Heart left ventricle (tissue), 16 donors: ENCODE measurements at regions not wholly inside any gene's neighbourhood (a gene's known extent, or its start where the extent isn't known, plus 50 kb on each side); places are given as distances from the start of the nearest gene placed in this dataset.

ENCODE experiments used
- ATAC-seq, 4 donors: fragments of 200-7000 bp; cut with Tn5 transposase; one replicate each; pipeline ENCODE4 v1.9.1; 2020 to 2022; ENCODE audit warnings: moderate library complexity in 4 of 4, mild to moderate bottlenecking in 3 of 4, moderate number of reproducible peaks in 1 of 4
- DNase-seq, 5 donors: peaks; one replicate each; pipeline ENCODE4 v3.0.0-alpha.2; 2020
- H3K27ac ChIP-seq, 12 donors: fragments of 200-600 bp; sonication (generic) in 4 of 12; one replicate each; pipeline versions ENCODE4 v1.5.0 to v1.8.0; 2016 to 2022; ENCODE audit warnings: mild to moderate bottlenecking in 2 of 12
- H3K27me3 ChIP-seq, 9 donors: fragments of 200-600 bp; sonication (generic) in 2 of 9; one replicate each; pipeline versions ENCODE4 v1.5.1 to v1.8.0; 2016 to 2022; ENCODE audit warnings: mild to moderate bottlenecking in 3 of 9
- H3K36me3 ChIP-seq, 9 donors: fragments of 200-600 bp; sonication (generic) in 2 of 9; one replicate each; pipeline versions ENCODE4 v1.5.0 to v1.8.0; 2018 to 2022; ENCODE audit warnings: mild to moderate bottlenecking in 2 of 9
- H3K4me1 ChIP-seq, 12 donors: fragments of 200-600 bp; sonication (generic) in 4 of 12; one replicate each; pipeline versions ENCODE4 v1.5.0 to v1.8.0; 2016 to 2022; ENCODE audit warnings: mild to moderate bottlenecking in 3 of 12
- H3K4me3 ChIP-seq, 12 donors: fragments of 200-600 bp; sonication (generic) in 4 of 12; one replicate each; pipeline versions ENCODE4 v1.5.0 to v1.8.0; 2017 to 2022; ENCODE audit warnings: mild to moderate bottlenecking in 9 of 12, moderate library complexity in 4 of 12
- H3K9me3 ChIP-seq, 12 donors: fragments of 200-600 bp; sonication (generic) in 4 of 12; one replicate each; pipeline versions ENCODE4 v1.5.0 to v1.8.0; 2016 to 2022; ENCODE audit warnings: mild to moderate bottlenecking in 1 of 12
- CTCF ChIP-seq, 12 donors: fragments of 200-600 bp; sonication (generic) in 4 of 12; IDR thresholded peaks; one replicate each; pipeline versions ENCODE4 v1.5.0 to v1.8.0; 2018 to 2022; ENCODE audit warnings: antibody characterized with exemption in 12 of 12, mild to moderate bottlenecking in 5 of 12
- POLR2A ChIP-seq, 2 donors: fragments of 450-650 bp; IDR thresholded peaks; one replicate each; pipeline ENCODE4 v1.6.1; 2017; ENCODE audit warnings: antibody characterized with exemption in 2 of 2, mild to moderate bottlenecking in 2 of 2, moderate library complexity in 2 of 2
- WGBS, 4 donors: extraction: QIAGEN DNeasy Blood & Tissue Kit in 2 of 4; methylation state at CpG; one replicate each; pipeline versions ENCODE4 v1.1.5 to v1.1.7; 2013 to 2018; 5-methylcytosine and 5-hydroxymethylcytosine counted together
- intact Hi-C, 10 donors: fragments of 100-400 bp; cut with DNase I; formaldehyde crosslinking; loops; one replicate each; pipeline versions ENCODE4 v1.11.1 to v1.14.2; 2022
- donor health status: ischemic (EF 13 %, LVEDD 7.1; RV severe dilation, severe dysfunction).
- donor health status: healthy with polysubstance abuse.
- donor health status: DM: no; HTN: yes; CAD: no.
- donor health status: DM: no; HTN: no; CAD: no.
- donor health status: ischemic (EF 25% LVEDD 6.9; RV normal size, moderate dysfunction).
- donor health status: ischemic (EF 25% LVEDD 5.7; RV mildly dilated, moderate dysfunction).
- donor health status: healthy.
- donor health status: DM: yes; HTN: yes; CAD: no.
- donor health status: ischemic (EF 35%, LVEDD 5.7; RV mildly dilated, moderate dysfunction).
- donor health status: nonischemic (EF 11% LVEDD 7.7; RV severe dilation, severe dysfunction).
- donor health status: DM: yes; HTN: yes; CAD: no.
- donor health status: PGD.
- donor health status: ischemic (EF 29% LVEDD 5.4; RV normal size, mild dysfunction).
- donor health status: nonischemic (EF 23%, LVEDD 6.1; RV moderate dilation, normal function).

DNA sequence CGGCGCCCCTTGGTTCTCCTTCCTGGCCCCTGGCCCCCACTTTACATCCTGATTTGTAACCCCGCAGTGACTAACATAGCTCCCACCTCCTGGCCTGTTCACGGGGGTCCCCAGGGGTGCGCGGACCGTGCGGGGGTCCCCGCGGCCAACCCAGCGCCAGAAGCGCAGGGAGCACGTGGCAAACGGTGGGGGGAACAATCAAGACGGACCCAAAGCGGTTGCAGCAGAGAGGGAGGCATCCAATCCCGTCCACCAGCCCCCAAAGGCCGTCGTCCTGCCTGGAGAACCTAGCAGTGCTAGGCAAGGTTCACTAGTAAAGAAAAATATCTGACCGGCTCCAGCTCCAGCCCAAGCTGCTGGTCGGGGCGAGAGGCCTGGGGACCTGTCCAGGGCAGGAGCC is 201.5 kb downstream of the AUH start:
- ATAC-seq (no peak), DNase-seq (no peak)
- peak overlapping the region in 9 of 12 donors; percentile 31 to 81 (median 49) for H3K27ac ChIP-seq
- no peaks in the 10 kb centered on the region for H3K9me3 ChIP-seq
- no peaks in the 10 kb centered on the region for H3K36me3 ChIP-seq
- WGBS, 4 donors = 61 to 71% (median 68%) methylated on average over 12 to 22 of the region's 22 CpGs
- H3K4me1 ChIP-seq = peaks cover 0 to 45% (median 12%) of the 10 kb centered on the region in 12 donors
- no peak for TF ChIP-seq CTCF (IDR thresholded peaks at IDR 0.05)
- TF ChIP-seq POLR2A (IDR thresholded peaks at IDR 0.05) = no peak
- H3K4me3 ChIP-seq = peak overlapping the region in 8 of 12 donors; percentile 9 to 50 (median 40)
- no peaks in the 10 kb centered on the region for H3K27me3 ChIP-seq
- intact Hi-C loops = no loop called here

DNA sequence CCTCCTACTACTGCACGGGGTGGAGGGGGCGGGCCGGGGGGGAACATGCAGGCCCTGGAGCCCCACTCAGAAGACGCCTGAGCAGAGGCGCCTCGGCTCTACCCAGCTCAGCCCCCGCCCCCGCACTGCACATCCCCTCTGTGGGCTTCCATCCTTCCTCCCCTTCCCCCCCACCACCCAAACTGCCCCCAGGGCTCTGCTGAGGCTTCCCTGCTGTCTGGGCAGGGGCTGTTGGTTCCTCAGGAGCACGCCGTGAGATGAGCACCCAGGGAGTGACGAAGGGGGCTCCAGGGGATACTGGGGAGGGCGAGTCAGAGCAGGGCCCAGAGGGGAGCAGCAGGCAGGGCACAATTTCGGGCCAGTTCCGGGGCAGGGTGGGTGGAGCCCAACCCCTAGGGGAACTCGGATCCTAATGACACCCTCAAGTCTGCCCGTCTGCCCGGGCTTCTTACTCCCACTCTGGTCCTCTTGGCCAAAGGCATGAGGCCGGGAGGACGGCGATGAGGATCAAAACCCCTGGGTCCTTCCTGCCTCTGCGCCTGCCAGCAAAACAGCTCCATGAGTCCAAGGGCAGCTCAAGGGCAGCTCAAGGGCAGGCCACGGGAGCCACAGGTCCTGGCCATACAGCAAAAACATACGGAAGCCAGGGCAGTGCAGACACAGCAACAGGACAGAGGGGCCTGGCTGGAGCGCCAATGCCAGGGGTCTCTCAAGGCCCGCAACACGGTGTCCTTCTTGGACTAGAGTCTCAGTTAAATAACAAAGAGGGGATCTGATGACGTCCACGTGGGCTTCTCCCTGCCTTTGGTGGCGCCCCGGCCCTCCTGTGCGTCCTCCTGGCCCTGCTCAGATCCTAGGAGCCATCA is 200.9 kb downstream of the AUH start:
- DNase-seq (no peak), ATAC-seq (no peak)
- Histone ChIP-seq H3K4me1 (peaks cover 0 to 50% (median 12%) of the 10 kb centered on the region in 12 donors), H3K9me3 (no peaks in the 10 kb centered on the region), H3K27ac (peak overlapping the region in 1 of 12 donors; percentile 76), H3K36me3 (no peaks in the 10 kb centered on the region), H3K4me3 (no peak overlapping the region), H3K27me3 (no peaks in the 10 kb centered on the region)
- intact Hi-C loops = no loop called here
- 89 to 91% (median 90%) methylated on average over 22 to 31 of the region's 31 CpGs for WGBS, 4 donors
- TF ChIP-seq CTCF (IDR thresholded peaks at IDR 0.05) (no peak), POLR2A (IDR thresholded peaks at IDR 0.05) (no peak)

GRCh38 chr9:91161465-91162300 is 200.0 kb downstream of the AUH start:
- no peaks in the 10 kb centered on the region for H3K27me3 ChIP-seq
- TF ChIP-seq POLR2A (IDR thresholded peaks at IDR 0.05) (no peak), CTCF (IDR thresholded peaks at IDR 0.05) (no peak)
- no peak for ATAC-seq
- H3K27ac ChIP-seq = peak overlapping the region in 1 of 12 donors; percentile 76
- WGBS, 4 donors = 83 to 90% (median 88%) methylated on average over 12 to 13 of the region's 13 CpGs
- H3K36me3 ChIP-seq = no peaks in the 10 kb centered on the region
- DNase-seq = no peak
- intact Hi-C loops = no loop called here
- H3K4me3 ChIP-seq = no peak overlapping the region
- H3K4me1 ChIP-seq = peaks cover 0 to 50% (median 12%) of the 10 kb centered on the region in 12 donors
- H3K9me3 ChIP-seq = no peaks in the 10 kb centered on the region

GRCh38 chr9:91162311-91162710 is 199.4 kb downstream of the AUH start:
- no peak for ATAC-seq
- peak overlapping the region in 1 of 12 donors; percentile 76 for H3K27ac ChIP-seq

More at GRCh38 chr9:91162311-91162710, 199.4 kb downstream of the AUH start:
- Histone ChIP-seq H3K4me3 (peak overlapping the region in 1 of 12 donors; percentile 31), H3K4me1 (peaks cover 0 to 50% (median 12%) of the 10 kb centered on the region in 12 donors), H3K27me3 (no peaks in the 10 kb centered on the region), H3K36me3 (no peaks in the 10 kb centered on the region), H3K9me3 (no peaks in the 10 kb centered on the region)
- 88 to 90% (median 89%) methylated on average over 5 of the region's 5 CpGs for WGBS, 4 donors
- no peak for TF ChIP-seq CTCF (IDR thresholded peaks at IDR 0.05)
- no peak for TF ChIP-seq POLR2A (IDR thresholded peaks at IDR 0.05)
- intact Hi-C loops = no loop called here
- no peak for DNase-seq
